ENCODE measurements at regions not wholly inside any gene's neighbourhood (a gene's known extent, or its start where the extent isn't known, plus 50 kb on each side); places are given as distances from the start of the nearest gene placed in this dataset.

DNA sequence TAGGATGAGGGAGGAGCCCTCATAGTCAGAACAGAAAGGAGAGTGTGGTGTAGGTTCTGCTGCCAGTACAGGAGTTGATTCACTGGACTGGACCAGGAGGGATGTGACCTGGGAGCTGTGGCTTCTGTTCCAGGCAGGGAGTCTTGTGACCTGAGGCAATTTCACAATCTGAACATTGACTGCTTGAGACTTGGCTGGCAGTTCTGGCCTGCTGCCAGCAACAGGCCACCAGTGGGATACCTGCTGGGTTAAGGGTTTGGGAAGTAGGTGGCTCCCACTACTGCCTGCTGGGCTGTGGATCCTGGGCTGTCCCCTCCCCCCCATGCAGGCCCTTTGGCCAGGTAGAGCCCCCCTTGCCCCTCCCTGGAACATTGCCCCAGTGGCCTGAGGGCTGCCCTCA lies 268.6 kb upstream of the ARRDC3 start (continued):
- no peak for TF ChIP-seq GRHL2 (CRISPR knock-in tag; IDR thresholded peaks at IDR 0.05; ENCODE audit: insufficient replicate concordance, severe bottlenecking)
- TF ChIP-seq, protein P1, sequence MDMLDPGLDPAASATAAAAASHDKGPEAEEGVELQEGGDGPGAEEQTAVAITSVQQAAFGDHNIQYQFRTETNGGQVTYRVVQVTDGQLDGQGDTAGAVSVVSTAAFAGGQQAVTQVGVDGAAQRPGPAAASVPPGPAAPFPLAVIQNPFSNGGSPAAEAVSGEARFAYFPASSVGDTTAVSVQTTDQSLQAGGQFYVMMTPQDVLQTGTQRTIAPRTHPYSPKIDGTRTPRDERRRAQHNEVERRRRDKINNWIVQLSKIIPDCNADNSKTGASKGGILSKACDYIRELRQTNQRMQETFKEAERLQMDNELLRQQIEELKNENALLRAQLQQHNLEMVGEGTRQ (CRISPR knock-in tag; IDR thresholded peaks at IDR 0.05) = no peak
- TF ChIP-seq, protein P2, sequence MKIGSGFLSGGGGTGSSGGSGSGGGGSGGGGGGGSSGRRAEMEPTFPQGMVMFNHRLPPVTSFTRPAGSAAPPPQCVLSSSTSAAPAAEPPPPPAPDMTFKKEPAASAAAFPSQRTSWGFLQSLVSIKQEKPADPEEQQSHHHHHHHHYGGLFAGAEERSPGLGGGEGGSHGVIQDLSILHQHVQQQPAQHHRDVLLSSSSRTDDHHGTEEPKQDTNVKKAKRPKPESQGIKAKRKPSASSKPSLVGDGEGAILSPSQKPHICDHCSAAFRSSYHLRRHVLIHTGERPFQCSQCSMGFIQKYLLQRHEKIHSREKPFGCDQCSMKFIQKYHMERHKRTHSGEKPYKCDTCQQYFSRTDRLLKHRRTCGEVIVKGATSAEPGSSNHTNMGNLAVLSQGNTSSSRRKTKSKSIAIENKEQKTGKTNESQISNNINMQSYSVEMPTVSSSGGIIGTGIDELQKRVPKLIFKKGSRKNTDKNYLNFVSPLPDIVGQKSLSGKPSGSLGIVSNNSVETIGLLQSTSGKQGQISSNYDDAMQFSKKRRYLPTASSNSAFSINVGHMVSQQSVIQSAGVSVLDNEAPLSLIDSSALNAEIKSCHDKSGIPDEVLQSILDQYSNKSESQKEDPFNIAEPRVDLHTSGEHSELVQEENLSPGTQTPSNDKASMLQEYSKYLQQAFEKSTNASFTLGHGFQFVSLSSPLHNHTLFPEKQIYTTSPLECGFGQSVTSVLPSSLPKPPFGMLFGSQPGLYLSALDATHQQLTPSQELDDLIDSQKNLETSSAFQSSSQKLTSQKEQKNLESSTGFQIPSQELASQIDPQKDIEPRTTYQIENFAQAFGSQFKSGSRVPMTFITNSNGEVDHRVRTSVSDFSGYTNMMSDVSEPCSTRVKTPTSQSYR (CRISPR knock-in tag; IDR thresholded peaks at IDR 0.05) = no peak
- TF ChIP-seq, protein P3, sequence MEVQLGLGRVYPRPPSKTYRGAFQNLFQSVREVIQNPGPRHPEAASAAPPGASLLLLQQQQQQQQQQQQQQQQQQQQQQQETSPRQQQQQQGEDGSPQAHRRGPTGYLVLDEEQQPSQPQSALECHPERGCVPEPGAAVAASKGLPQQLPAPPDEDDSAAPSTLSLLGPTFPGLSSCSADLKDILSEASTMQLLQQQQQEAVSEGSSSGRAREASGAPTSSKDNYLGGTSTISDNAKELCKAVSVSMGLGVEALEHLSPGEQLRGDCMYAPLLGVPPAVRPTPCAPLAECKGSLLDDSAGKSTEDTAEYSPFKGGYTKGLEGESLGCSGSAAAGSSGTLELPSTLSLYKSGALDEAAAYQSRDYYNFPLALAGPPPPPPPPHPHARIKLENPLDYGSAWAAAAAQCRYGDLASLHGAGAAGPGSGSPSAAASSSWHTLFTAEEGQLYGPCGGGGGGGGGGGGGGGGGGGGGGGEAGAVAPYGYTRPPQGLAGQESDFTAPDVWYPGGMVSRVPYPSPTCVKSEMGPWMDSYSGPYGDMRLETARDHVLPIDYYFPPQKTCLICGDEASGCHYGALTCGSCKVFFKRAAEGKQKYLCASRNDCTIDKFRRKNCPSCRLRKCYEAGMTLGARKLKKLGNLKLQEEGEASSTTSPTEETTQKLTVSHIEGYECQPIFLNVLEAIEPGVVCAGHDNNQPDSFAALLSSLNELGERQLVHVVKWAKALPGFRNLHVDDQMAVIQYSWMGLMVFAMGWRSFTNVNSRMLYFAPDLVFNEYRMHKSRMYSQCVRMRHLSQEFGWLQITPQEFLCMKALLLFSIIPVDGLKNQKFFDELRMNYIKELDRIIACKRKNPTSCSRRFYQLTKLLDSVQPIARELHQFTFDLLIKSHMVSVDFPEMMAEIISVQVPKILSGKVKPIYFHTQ (CRISPR knock-in tag; IDR thresholded peaks at IDR 0.05) = no peak

DNA sequence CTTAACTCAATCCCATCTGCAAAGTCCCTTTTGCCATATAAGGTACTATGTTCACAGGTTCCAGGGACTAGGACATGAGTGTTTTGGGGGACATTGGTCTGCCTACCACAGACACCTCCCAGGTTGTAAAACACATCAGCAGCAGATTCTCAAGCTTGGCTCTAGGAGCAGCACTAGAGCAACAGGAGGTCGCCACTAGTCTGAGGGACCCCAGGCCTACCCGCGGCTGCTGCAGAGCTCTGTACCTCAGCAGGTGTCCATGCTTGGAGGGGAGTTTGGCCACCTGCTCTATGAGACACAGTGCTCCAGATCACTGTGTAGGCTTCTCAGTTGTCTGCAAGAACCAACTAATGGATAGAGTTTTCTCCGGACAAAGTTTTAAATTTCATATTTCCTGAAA lies 262.2 kb upstream of the ARRDC3 start:
- Mint-ChIP-seq H3K9me3 (peaks cover 2% of the 10 kb centered on the region), H3K4me1 (peaks cover 23% of the 10 kb centered on the region), H3K4me3 (no peak overlapping the region), H3K36me3 (no peaks in the 10 kb centered on the region), H3K27ac (no peak overlapping the region), H3K27me3 (ENCODE audit: low read depth) (no peaks in the 10 kb centered on the region)
- no peak for DNase-seq (ENCODE audit: low spot score)
- ChIA-PET POLR2A (no interaction called here), CTCF (interaction anchor here (0.8 kb wide), 1 partner anchor 21 kb away, joined by 3 read pairs; no protein-coding TSS in a partner anchor)
- TF ChIP-seq, protein P4, sequence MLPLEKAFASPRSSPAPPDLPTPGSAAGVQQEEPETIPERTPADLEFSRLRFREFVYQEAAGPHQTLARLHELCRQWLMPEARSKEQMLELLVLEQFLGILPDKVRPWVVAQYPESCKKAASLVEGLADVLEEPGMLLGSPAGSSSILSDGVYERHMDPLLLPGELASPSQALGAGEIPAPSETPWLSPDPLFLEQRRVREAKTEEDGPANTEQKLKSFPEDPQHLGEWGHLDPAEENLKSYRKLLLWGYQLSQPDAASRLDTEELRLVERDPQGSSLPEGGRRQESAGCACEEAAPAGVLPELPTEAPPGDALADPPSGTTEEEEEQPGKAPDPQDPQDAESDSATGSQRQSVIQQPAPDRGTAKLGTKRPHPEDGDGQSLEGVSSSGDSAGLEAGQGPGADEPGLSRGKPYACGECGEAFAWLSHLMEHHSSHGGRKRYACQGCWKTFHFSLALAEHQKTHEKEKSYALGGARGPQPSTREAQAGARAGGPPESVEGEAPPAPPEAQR (CRISPR knock-in tag; IDR thresholded peaks at IDR 0.05) = no peak
- TF ChIP-seq ZNF232 (CRISPR knock-in tag; IDR thresholded peaks at IDR 0.05) = no peak
- no peak for TF ChIP-seq TCF7 (CRISPR knock-in tag; IDR thresholded peaks at IDR 0.05; ENCODE audit: low read depth)
- no peak for TF ChIP-seq TEAD4 (CRISPR knock-in tag; IDR thresholded peaks at IDR 0.05)
- TF ChIP-seq, protein P5, sequence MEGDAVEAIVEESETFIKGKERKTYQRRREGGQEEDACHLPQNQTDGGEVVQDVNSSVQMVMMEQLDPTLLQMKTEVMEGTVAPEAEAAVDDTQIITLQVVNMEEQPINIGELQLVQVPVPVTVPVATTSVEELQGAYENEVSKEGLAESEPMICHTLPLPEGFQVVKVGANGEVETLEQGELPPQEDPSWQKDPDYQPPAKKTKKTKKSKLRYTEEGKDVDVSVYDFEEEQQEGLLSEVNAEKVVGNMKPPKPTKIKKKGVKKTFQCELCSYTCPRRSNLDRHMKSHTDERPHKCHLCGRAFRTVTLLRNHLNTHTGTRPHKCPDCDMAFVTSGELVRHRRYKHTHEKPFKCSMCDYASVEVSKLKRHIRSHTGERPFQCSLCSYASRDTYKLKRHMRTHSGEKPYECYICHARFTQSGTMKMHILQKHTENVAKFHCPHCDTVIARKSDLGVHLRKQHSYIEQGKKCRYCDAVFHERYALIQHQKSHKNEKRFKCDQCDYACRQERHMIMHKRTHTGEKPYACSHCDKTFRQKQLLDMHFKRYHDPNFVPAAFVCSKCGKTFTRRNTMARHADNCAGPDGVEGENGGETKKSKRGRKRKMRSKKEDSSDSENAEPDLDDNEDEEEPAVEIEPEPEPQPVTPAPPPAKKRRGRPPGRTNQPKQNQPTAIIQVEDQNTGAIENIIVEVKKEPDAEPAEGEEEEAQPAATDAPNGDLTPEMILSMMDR (IDR thresholded peaks at IDR 0.05) = no peak
- no peak for TF ChIP-seq HMGA2 (CRISPR knock-in tag; IDR thresholded peaks at IDR 0.05)
- TF ChIP-seq, protein P6, sequence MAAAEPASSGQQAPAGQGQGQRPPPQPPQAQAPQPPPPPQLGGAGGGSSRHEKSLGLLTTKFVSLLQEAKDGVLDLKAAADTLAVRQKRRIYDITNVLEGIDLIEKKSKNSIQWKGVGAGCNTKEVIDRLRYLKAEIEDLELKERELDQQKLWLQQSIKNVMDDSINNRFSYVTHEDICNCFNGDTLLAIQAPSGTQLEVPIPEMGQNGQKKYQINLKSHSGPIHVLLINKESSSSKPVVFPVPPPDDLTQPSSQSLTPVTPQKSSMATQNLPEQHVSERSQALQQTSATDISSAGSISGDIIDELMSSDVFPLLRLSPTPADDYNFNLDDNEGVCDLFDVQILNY (CRISPR knock-in tag; IDR thresholded peaks at IDR 0.05) = no peak
- no peak for TF ChIP-seq ELF4 (CRISPR knock-in tag; IDR thresholded peaks at IDR 0.05; ENCODE audit: low read depth)
- TF ChIP-seq, protein P1 (CRISPR knock-in tag; IDR thresholded peaks at IDR 0.05) = no peak
- TF ChIP-seq, protein P7, sequence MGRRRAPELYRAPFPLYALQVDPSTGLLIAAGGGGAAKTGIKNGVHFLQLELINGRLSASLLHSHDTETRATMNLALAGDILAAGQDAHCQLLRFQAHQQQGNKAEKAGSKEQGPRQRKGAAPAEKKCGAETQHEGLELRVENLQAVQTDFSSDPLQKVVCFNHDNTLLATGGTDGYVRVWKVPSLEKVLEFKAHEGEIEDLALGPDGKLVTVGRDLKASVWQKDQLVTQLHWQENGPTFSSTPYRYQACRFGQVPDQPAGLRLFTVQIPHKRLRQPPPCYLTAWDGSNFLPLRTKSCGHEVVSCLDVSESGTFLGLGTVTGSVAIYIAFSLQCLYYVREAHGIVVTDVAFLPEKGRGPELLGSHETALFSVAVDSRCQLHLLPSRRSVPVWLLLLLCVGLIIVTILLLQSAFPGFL (CRISPR knock-in tag; IDR thresholded peaks at IDR 0.05; ENCODE audit: borderline replicate concordance) = no peak
- no peak for TF ChIP-seq GRHL2 (CRISPR knock-in tag; IDR thresholded peaks at IDR 0.05; ENCODE audit: insufficient replicate concordance, severe bottlenecking)
- no peak for TF ChIP-seq ZBTB21 (CRISPR knock-in tag; IDR thresholded peaks at IDR 0.05; ENCODE audit: borderline replicate concordance)
- TF ChIP-seq, protein P3 (CRISPR knock-in tag; IDR thresholded peaks at IDR 0.05) = no peak
- TF ChIP-seq ETV6 (CRISPR knock-in tag; IDR thresholded peaks at IDR 0.05) = no peak
- TF ChIP-seq SMAD4 (CRISPR knock-in tag; IDR thresholded peaks at IDR 0.05) = no peak
- TF ChIP-seq FOXP1 (CRISPR knock-in tag; IDR thresholded peaks at IDR 0.05; ENCODE audit: borderline replicate concordance) = no peak
- peak; percentile 67 for ATAC-seq
